ENCODE measurements at regions not wholly inside any gene's neighbourhood (a gene's known extent, or its start where the extent isn't known, plus 50 kb on each side); places are given as distances from the start of the nearest gene placed in this dataset.

- no peak overlapping the region for H3K4me3 ChIP-seq (ENCODE audit: low read depth, low read length)
- DNase-seq (ENCODE audit: low read depth) = no peak
- TF ChIP-seq CTCF (conservative IDR thresholded peaks at IDR 0.05; ENCODE audit: low read depth, low read length) = no peak
Observed at GRCh38 chr1:234838820-234839219, 228.8 kb upstream of the IRF2BP2 start.

- H3K4me3 ChIP-seq (ENCODE audit: low read depth, low read length) = no peak overlapping the region
- no peak for DNase-seq (ENCODE audit: low read depth)
- no peak for TF ChIP-seq CTCF (conservative IDR thresholded peaks at IDR 0.05; ENCODE audit: low read depth, low read length)
Observed at GRCh38 chr1:234838182-234838581, 228.2 kb upstream of the IRF2BP2 start.

- TF ChIP-seq CTCF (conservative IDR thresholded peaks at IDR 0.05; ENCODE audit: low read depth, low read length) = no peak
- H3K4me3 ChIP-seq (ENCODE audit: low read depth, low read length) = no peak overlapping the region
- no peak for DNase-seq (ENCODE audit: low read depth)
Observed at GRCh38 chr1:234837713-234838112, 227.7 kb upstream of the IRF2BP2 start.

GRCh38 chr1:234836776-234837357 is 226.9 kb upstream of the IRF2BP2 start:
- TF ChIP-seq CTCF (conservative IDR thresholded peaks at IDR 0.05; ENCODE audit: low read depth, low read length) = no peak
- H3K4me3 ChIP-seq (ENCODE audit: low read depth, low read length) = no peak overlapping the region
- DNase-seq (ENCODE audit: low read depth) = no peak

GRCh38 chr1:234836045-234836681 is 226.2 kb upstream of the IRF2BP2 start:
- DNase-seq (ENCODE audit: low read depth) = no peak

GRCh38 chr1:234835239-234835638 is 225.3 kb upstream of the IRF2BP2 start:
- H3K4me3 ChIP-seq (ENCODE audit: low read depth, low read length) = no peak overlapping the region
- DNase-seq (ENCODE audit: low read depth) = no peak
- TF ChIP-seq CTCF (conservative IDR thresholded peaks at IDR 0.05; ENCODE audit: low read depth, low read length) = no peak

More at GRCh38 chr1:234836045-234836681, 226.2 kb upstream of the IRF2BP2 start:
- TF ChIP-seq CTCF (conservative IDR thresholded peaks at IDR 0.05; ENCODE audit: low read depth, low read length) = no peak
- no peak overlapping the region for H3K4me3 ChIP-seq (ENCODE audit: low read depth, low read length)

GRCh38 chr1:234833646-234834045 is 223.7 kb upstream of the IRF2BP2 start:
- DNase-seq (ENCODE audit: low read depth) = no peak
- TF ChIP-seq CTCF (conservative IDR thresholded peaks at IDR 0.05; ENCODE audit: low read depth, low read length) = no peak
- H3K4me3 ChIP-seq (ENCODE audit: low read depth, low read length) = no peak overlapping the region

All from epithelial cell of proximal tubule (primary cell).